ENCODE measurements at regions not wholly inside any gene's neighbourhood (a gene's known extent, or its start where the extent isn't known, plus 50 kb on each side); places are given as distances from the start of the nearest gene placed in this dataset.

DNA sequence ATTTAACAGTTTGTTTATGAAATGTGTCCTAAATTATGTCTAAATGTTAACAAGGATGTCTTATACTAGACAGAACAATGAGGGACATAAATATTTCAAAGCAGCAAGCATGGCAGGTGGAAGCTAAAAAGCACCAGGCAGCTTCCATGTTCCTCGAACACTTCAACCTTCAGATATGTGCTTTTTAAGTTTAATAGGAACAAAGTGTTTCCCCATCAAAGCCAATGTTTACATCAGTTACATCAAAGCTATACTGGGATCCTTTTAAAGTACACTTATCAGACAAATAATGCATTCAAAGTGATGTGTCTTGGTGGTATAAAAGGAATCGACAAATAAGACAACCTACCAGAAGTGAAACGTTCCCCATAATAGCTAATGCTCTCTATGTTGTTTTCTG, 2841.1 kb upstream of the PCDH20 start:
- Histone ChIP-seq H3K79me2 (ENCODE audit: insufficient read depth, low read length) (no peaks in the 10 kb centered on the region), H3K36me3 (replicated peaks in 1 of 2; ENCODE audit: control insufficient read depth in 1 of 2, insufficient read depth in 2 of 2, low read length in 2 of 2) (no peaks in the 10 kb centered on the region), H3K4me3 (replicated peaks in 1 of 3; ENCODE audit: insufficient read depth in 1 of 3, low read depth in 2 of 3, low read length in 3 of 3) (no peak overlapping the region), H3K4me2 (ENCODE audit: low read depth, low read length) (no peak overlapping the region), H3K4me1 (ENCODE audit: insufficient read depth, low read length) (no peaks in the 10 kb centered on the region), H3K9ac (ENCODE audit: insufficient read depth, low read depth, low read length) (no peak overlapping the region), H3K27me3 (ENCODE audit: control insufficient read depth in 1 of 2, insufficient read depth in 2 of 2, low read length in 2 of 2) (no peaks in the 10 kb centered on the region), H3K9me3 (ENCODE audit: low read length) (no peaks in the 10 kb centered on the region), H2AFZ (ENCODE audit: low read length) (no peak overlapping the region), H4K20me1 (ENCODE audit: insufficient read depth, low read length) (no peaks in the 10 kb centered on the region), H3K27ac (ENCODE audit: extremely low read length, insufficient read depth, low read length) (no peak overlapping the region)
- CTCF ChIA-PET (ENCODE audit: low intra/inter-chr PET ratio, low total read pairs) = no interaction called here
- TF ChIP-seq NFYB (CRISPR knock-in tag; IDR thresholded peaks at IDR 0.05) (no peak), PHB2 (IDR thresholded peaks at IDR 0.05; ENCODE audit: partially characterized antibody) (no peak), RAD21 (CRISPR knock-in tag; IDR thresholded peaks at IDR 0.05) (no peak), POLR2A (IDR thresholded peaks at IDR 0.05; ENCODE audit: insufficient read depth in 1 of 2, low read depth in 2 of 2, low read length in 2 of 2) (no peak), IRF2 (CRISPR knock-in tag; IDR thresholded peaks at IDR 0.05) (no peak), ZNF446 (CRISPR knock-in tag; IDR thresholded peaks at IDR 0.05) (no peak), NFATC3 (CRISPR knock-in tag; IDR thresholded peaks at IDR 0.05) (no peak), RBM22 (optimal IDR thresholded peaks at IDR 0.05; ENCODE audit: low read length) (no peak), ZNF335 (CRISPR knock-in tag; IDR thresholded peaks at IDR 0.05) (no peak), ZNF713 (CRISPR knock-in tag; IDR thresholded peaks at IDR 0.05) (no peak), ZFP91 (CRISPR knock-in tag; IDR thresholded peaks at IDR 0.05; ENCODE audit: borderline replicate concordance) (no peak), TFDP1 (CRISPR knock-in tag; IDR thresholded peaks at IDR 0.05; ENCODE audit: borderline replicate concordance) (no peak)
- in situ Hi-C loops (cut with HindIII; ENCODE audit: extremely low pct_ligation_motif_present, low pct_unique_long_range_greater_than_20kb) = no loop called here
- no peak for ATAC-seq
- WGBS (ENCODE audit: low lambda C conversion rate) = 3% methylated on average over 3 of the region's 3 CpGs
- intact Hi-C loops (cut with micrococcal nuclease; ENCODE audit: unreplicated experiment) = no loop called here
- FAIRE-seq = no peak
- no peak for DNase-seq (ENCODE audit: low spot score)
- BruUV-seq (replicated peaks) = no TSS peak
- POLR2A ChIA-PET = no interaction called here
